ENCODE measurements at regions not wholly inside any gene's neighbourhood (a gene's known extent, or its start where the extent isn't known, plus 50 kb on each side); places are given as distances from the start of the nearest gene placed in this dataset.

GRCh38 chr7:115827305-115828045, 203.1 kb downstream of the TFEC start:
- TF ChIP-seq CTCF (conservative IDR thresholded peaks at IDR 0.05) (no peak), EZH2 (IDR thresholded peaks at IDR 0.05; ENCODE audit: low read depth) (no peak)

Data from PC-9 (cell line).